ENCODE measurements at regions not wholly inside any gene's neighbourhood (a gene's known extent, or its start where the extent isn't known, plus 50 kb on each side); places are given as distances from the start of the nearest gene placed in this dataset.

GRCh38 chr10:133034092-133034491, 53.6 kb upstream of the ADGRA1 start:
- Histone ChIP-seq H3K4me2 (no peak overlapping the region), H3K4me1 (ENCODE audit: control insufficient read depth in 1 of 2, insufficient read depth in 2 of 2, low read depth in 1 of 2, low read length in 1 of 2) (no peaks in the 10 kb centered on the region), H3K36me3 (replicated peaks in 1 of 2; ENCODE audit: control insufficient read depth in 1 of 2, insufficient read depth in 2 of 2, low read length in 1 of 2) (no peaks in the 10 kb centered on the region), H3K79me2 (ENCODE audit: insufficient read depth) (no peaks in the 10 kb centered on the region), H3K27ac (ENCODE audit: low read depth in 2 of 2, low read length in 1 of 2) (no peak overlapping the region), H3K9me3 (no peaks in the 10 kb centered on the region), H4K20me1 (ENCODE audit: insufficient read depth) (no peaks in the 10 kb centered on the region), H2AFZ (ENCODE audit: low read depth) (no peak overlapping the region), H3K4me3 (ENCODE audit: low read depth in 2 of 2, low read length in 1 of 2) (no peak overlapping the region), H3K27me3 (ENCODE audit: insufficient read depth) (no peaks in the 10 kb centered on the region), H3K9me2 (no peaks in the 10 kb centered on the region), H3F3A (replicated peaks; ENCODE audit: insufficient read depth) (no peaks in the 10 kb centered on the region), H3K9ac (no peak overlapping the region)
- no peak for DNase-seq
- TF ChIP-seq RXRA (IDR thresholded peaks at IDR 0.05; ENCODE audit: borderline replicate concordance, low read depth) (no peak), MAX (IDR thresholded peaks at IDR 0.05; ENCODE audit: low read depth) (no peak), RAD21 (IDR thresholded peaks at IDR 0.05; ENCODE audit: low read length) (no peak), EP300 (IDR thresholded peaks at IDR 0.05; ENCODE audit: borderline replicate concordance in 1 of 2, low read depth in 1 of 2, low read length in 1 of 2) (no peak), MEF2A (IDR thresholded peaks at IDR 0.05; ENCODE audit: borderline replicate concordance, low read depth) (no peak), ELF1 (IDR thresholded peaks at IDR 0.05) (no peak), USF2 (IDR thresholded peaks at IDR 0.05; ENCODE audit: borderline replicate concordance, low read depth, low read length) (no peak), RCOR1 (IDR thresholded peaks at IDR 0.05; ENCODE audit: low read length) (no peak), SMC3 (IDR thresholded peaks at IDR 0.05; ENCODE audit: low read depth, low read length) (no peak), IRF3 (IDR thresholded peaks at IDR 0.05; ENCODE audit: low read depth, low read length) (no peak), RFX5 (IDR thresholded peaks at IDR 0.05; ENCODE audit: low read length) (no peak)
- ChIA-PET POLR2A (no interaction called here), CTCF (no interaction called here)
- 70% methylated on average over 10 of the region's 10 CpGs for WGBS (ENCODE audit: low lambda C conversion rate)

- POLR2A ChIA-PET, result no interaction called here
- no peak for TF ChIP-seq MAX (IDR thresholded peaks at IDR 0.05; ENCODE audit: low read depth)
- no peak for TF ChIP-seq GATA2 (CRISPR knock-in tag; IDR thresholded peaks at IDR 0.05)
- no peak for TF ChIP-seq JUND (IDR thresholded peaks at IDR 0.05)
- no peak for TF ChIP-seq CHD2 (IDR thresholded peaks at IDR 0.05; ENCODE audit: low read length, partially characterized antibody)
- no peak for TF ChIP-seq TAF1 (IDR thresholded peaks at IDR 0.05; ENCODE audit: borderline replicate concordance, low read depth, low read length)
- no peak for TF ChIP-seq RCOR1 (IDR thresholded peaks at IDR 0.05; ENCODE audit: low read length)
- no peak for TF ChIP-seq TEAD4 (IDR thresholded peaks at IDR 0.05; ENCODE audit: borderline replicate concordance, insufficient read depth)
- TF ChIP-seq FOXJ3 (CRISPR knock-in tag; IDR thresholded peaks at IDR 0.05), result no peak
- no peak for TF ChIP-seq POLR2AphosphoS5 (IDR thresholded peaks at IDR 0.05; ENCODE audit: low read depth, low read length)
- TF ChIP-seq FOSL2 (IDR thresholded peaks at IDR 0.05; ENCODE audit: borderline replicate concordance, low read depth), result no peak
- TF ChIP-seq TCF12 (IDR thresholded peaks at IDR 0.05), result no peak
- TF ChIP-seq REST (IDR thresholded peaks at IDR 0.05; ENCODE audit: low read depth, low read length), result no peak
- TF ChIP-seq SIN3A (IDR thresholded peaks at IDR 0.05; ENCODE audit: borderline replicate concordance, low read depth, low read length), result no peak
- no peak for TF ChIP-seq NFIC (IDR thresholded peaks at IDR 0.05; ENCODE audit: borderline replicate concordance)
- TF ChIP-seq GABPA (IDR thresholded peaks at IDR 0.05; ENCODE audit: low read depth), result no peak
- no peak for TF ChIP-seq FOXM1 (IDR thresholded peaks at IDR 0.05; ENCODE audit: low read depth)
- no peak for TF ChIP-seq EZH2phosphoT487 (IDR thresholded peaks at IDR 0.05; ENCODE audit: borderline replicate concordance, low read depth)
Measured at GRCh38 chr10:133033742-133034048, 54.0 kb upstream of the ADGRA1 start.

More at GRCh38 chr10:133033742-133034048, 54.0 kb upstream of the ADGRA1 start:
- Histone ChIP-seq H3K36me3 (replicated peaks in 1 of 2; ENCODE audit: control insufficient read depth in 1 of 2, insufficient read depth in 2 of 2, low read length in 1 of 2) (no peaks in the 10 kb centered on the region), H3F3A (replicated peaks; ENCODE audit: insufficient read depth) (no peaks in the 10 kb centered on the region), H3K4me2 (no peak overlapping the region), H3K79me2 (ENCODE audit: insufficient read depth) (no peaks in the 10 kb centered on the region), H3K9me2 (no peaks in the 10 kb centered on the region), H3K9ac (no peak overlapping the region), H3K27ac (ENCODE audit: low read depth in 2 of 2, low read length in 1 of 2) (no peak overlapping the region), H2AFZ (ENCODE audit: low read depth) (no peak overlapping the region), H4K20me1 (ENCODE audit: insufficient read depth) (no peaks in the 10 kb centered on the region), H3K4me1 (ENCODE audit: control insufficient read depth in 1 of 2, insufficient read depth in 2 of 2, low read depth in 1 of 2, low read length in 1 of 2) (no peaks in the 10 kb centered on the region), H3K9me3 (no peaks in the 10 kb centered on the region), H3K27me3 (ENCODE audit: insufficient read depth) (no peaks in the 10 kb centered on the region), H3K4me3 (ENCODE audit: low read depth in 2 of 2, low read length in 1 of 2) (no peak overlapping the region)
- DNase-seq, result no peak
- CTCF ChIA-PET, result no interaction called here
- WGBS (ENCODE audit: low lambda C conversion rate), result 65% methylated on average over 10 of the region's 11 CpGs

Measured in SK-N-SH (cell line).